GM23248 (cell line): ENCODE measurements at regions not wholly inside any gene's neighbourhood (a gene's known extent, or its start where the extent isn't known, plus 50 kb on each side); places are given as distances from the start of the nearest gene placed in this dataset.

Experiments
- DNase-seq: peaks from one replicate; pipeline ENCODE4 v3.0.0-alpha.2; 2015
- H2AFZ ChIP-seq: fragments of 200-600 bp; sonication (generic); 2 replicates; pipeline ENCODE4 v1.6.1; 2016; ENCODE audit warnings: antibody characterized with exemption
- H3F3A ChIP-seq: fragments of 200-600 bp; sonication (generic); 2 replicates; pipeline ENCODE4 v1.6.1; 2016; ENCODE audit warnings: mild to moderate bottlenecking, antibody characterized with exemption, mixed run types; ENCODE audit not compliant: insufficient read depth
- H3K27ac ChIP-seq: fragments of 200-600 bp; sonication (generic); 2 replicates; pipeline ENCODE4 v1.5.1; 2016; ENCODE audit warnings: mild to moderate bottlenecking
- H3K27me3 ChIP-seq: fragments of 200-600 bp; sonication (generic); replicated peaks from 2 replicates; pipeline ENCODE4 v1.6.1; 2016; ENCODE audit warnings: mild to moderate bottlenecking; ENCODE audit not compliant: insufficient read depth
- H3K36me3 ChIP-seq: fragments of 200-600 bp; sonication (generic); 2 replicates; pipeline ENCODE4 v1.6.1; 2016; ENCODE audit warnings: low read depth, mild to moderate bottlenecking
- H3K4me1 ChIP-seq: fragments of 200-600 bp; sonication (generic); 2 replicates; pipeline ENCODE4 v1.6.1; 2016; ENCODE audit warnings: mild to moderate bottlenecking; ENCODE audit not compliant: insufficient read depth
- H3K4me2 ChIP-seq: fragments of 200-600 bp; sonication (generic); one replicate; pipeline ENCODE4 v1.6.1; 2016; ENCODE audit warnings: mild to moderate bottlenecking; ENCODE audit not compliant: unreplicated experiment
- H3K4me3 ChIP-seq: fragments of 200-600 bp; sonication (generic); 2 replicates; pipeline ENCODE4 v1.5.1; 2016; ENCODE audit warnings: mild to moderate bottlenecking
- H3K79me2 ChIP-seq: fragments of 200-600 bp; sonication (generic); 2 replicates; pipeline ENCODE4 v1.6.1; 2016; ENCODE audit warnings: mild to moderate bottlenecking; ENCODE audit not compliant: insufficient read depth
- H3K9ac ChIP-seq: fragments of 200-600 bp; sonication (generic); 2 replicates; pipeline ENCODE4 v1.6.1; 2016; ENCODE audit warnings: mild to moderate bottlenecking
- H3K9me2 ChIP-seq: fragments of 200-600 bp; sonication (generic); 2 replicates; pipeline ENCODE4 v1.6.1; 2016; ENCODE audit warnings: mixed run types, mild to moderate bottlenecking, moderate library complexity; ENCODE audit not compliant: insufficient read depth
- H3K9me3 ChIP-seq: fragments of 200-600 bp; sonication (generic); one replicate; pipeline ENCODE4 v1.6.1; 2017; ENCODE audit warnings: low read depth
- H4K20me1 ChIP-seq: fragments of 200-600 bp; sonication (generic); 2 replicates; pipeline ENCODE4 v1.6.0; 2016; ENCODE audit not compliant: insufficient read depth
- EZH2 ChIP-seq: fragments of 200-600 bp; sonication (generic); IDR thresholded peaks from 2 replicates; pipeline ENCODE4 v1.6.1; 2018; ENCODE audit warnings: antibody characterized with exemption, mild to moderate bottlenecking; ENCODE audit not compliant: insufficient read depth, poor library complexity, severe bottlenecking
- EZH2phosphoT487 ChIP-seq: fragments of 200-600 bp; sonication (generic); IDR thresholded peaks from 2 replicates; pipeline ENCODE4 v1.6.1; 2018; ENCODE audit warnings: antibody characterized with exemption, moderate library complexity, mild to moderate bottlenecking, low read depth; ENCODE audit not compliant: insufficient read depth
- WGBS, 2 experiments: methylation state at CpG; one replicate each; pipeline ENCODE4 v1.1.6; 2015 to 2017; ENCODE audit warnings: low lambda C conversion rate in 2 of 2, low coverage in 1 of 2; ENCODE audit errors: missing lambda C conversion rate in 2 of 2; 5-methylcytosine and 5-hydroxymethylcytosine counted together
- in situ Hi-C: fragments of 300-500 bp; cut with MboI; formaldehyde crosslinking; loops from 2 replicates; pipeline ENCODE4 v1.15.0; 2020

- no peak overlapping the region for H3K4me2 ChIP-seq
- DNase-seq = no peak
- no peaks in the 10 kb centered on the region for H3K36me3 ChIP-seq
- H3F3A ChIP-seq = no peaks in the 10 kb centered on the region
- in situ Hi-C loops = no loop called here
- TF ChIP-seq EZH2phosphoT487 = no peak
- TF ChIP-seq EZH2 = no peak
- H4K20me1 ChIP-seq = no peaks in the 10 kb centered on the region
- no peak overlapping the region for H3K27ac ChIP-seq
- no peak overlapping the region for H3K4me3 ChIP-seq
- no peaks in the 10 kb centered on the region for H3K27me3 ChIP-seq
- H3K4me1 ChIP-seq = no peaks in the 10 kb centered on the region
- no peaks in the 10 kb centered on the region for H3K9me2 ChIP-seq
- H3K79me2 ChIP-seq = no peaks in the 10 kb centered on the region
- H2AFZ ChIP-seq = no peak overlapping the region
- no peak overlapping the region for H3K9ac ChIP-seq
- peaks cover 7% of the 10 kb centered on the region for H3K9me3 ChIP-seq
- WGBS, 2 experiments = 1 to 2% methylated on average over 2 of the region's 2 CpGs
Observed at GRCh38 chr4:46684041-46684440, 225.0 kb downstream of the COX7B2 start.

GRCh38 chr4:46676364-46676763 is 232.7 kb downstream of the COX7B2 start:
- H3K4me3 ChIP-seq = no peak overlapping the region
- peaks cover 3% of the 10 kb centered on the region for H3K9me3 ChIP-seq
- no peaks in the 10 kb centered on the region for H3F3A ChIP-seq
- H3K27me3 ChIP-seq = no peaks in the 10 kb centered on the region
- no peak overlapping the region for H3K27ac ChIP-seq
- H3K79me2 ChIP-seq = no peaks in the 10 kb centered on the region
- no peak overlapping the region for H3K9ac ChIP-seq
- no peak overlapping the region for H3K4me2 ChIP-seq
- no peaks in the 10 kb centered on the region for H3K36me3 ChIP-seq
- no peak overlapping the region for H2AFZ ChIP-seq
- H3K9me2 ChIP-seq = 0 out of 2 replicates have a peak, but pooled peaks cover 3% of the 10 kb centered on the region
- no peak for DNase-seq
- H3K4me1 ChIP-seq = no peaks in the 10 kb centered on the region
- TF ChIP-seq EZH2 = no peak
- TF ChIP-seq EZH2phosphoT487 = no peak
- WGBS, 2 experiments = 25 to 32% methylated on average over 1 of the region's 1 CpG
- in situ Hi-C loops = no loop called here
- H4K20me1 ChIP-seq = no peaks in the 10 kb centered on the region

- Histone ChIP-seq H3K79me2 (no peaks in the 10 kb centered on the region), H3K4me1 (no peaks in the 10 kb centered on the region), H3K36me3 (no peaks in the 10 kb centered on the region), H3K4me2 (no peak overlapping the region), H3F3A (no peaks in the 10 kb centered on the region), H4K20me1 (no peaks in the 10 kb centered on the region), H3K27me3 (no peaks in the 10 kb centered on the region), H3K4me3 (no peak overlapping the region), H3K9me2 (0 out of 2 replicates have a peak, but pooled peaks cover 3% of the 10 kb centered on the region), H3K9me3 (no peaks in the 10 kb centered on the region), H3K27ac (no peak overlapping the region), H2AFZ (no peak overlapping the region), H3K9ac (no peak overlapping the region)
- DNase-seq = no peak
- in situ Hi-C loops = no loop called here
- TF ChIP-seq EZH2 (no peak), EZH2phosphoT487 (no peak)
Observed at GRCh38 chr4:46674326-46674725, 234.7 kb downstream of the COX7B2 start.

- TF ChIP-seq EZH2 = no peak
- TF ChIP-seq EZH2phosphoT487 = no peak
- H3K79me2 ChIP-seq = no peaks in the 10 kb centered on the region
- no peaks in the 10 kb centered on the region for H3K9me3 ChIP-seq
- H3F3A ChIP-seq = no peaks in the 10 kb centered on the region
- H3K9me2 ChIP-seq = no peaks in the 10 kb centered on the region
- H3K36me3 ChIP-seq = no peaks in the 10 kb centered on the region
- WGBS, 2 experiments = 1 to 3% methylated on average over 3 of the region's 3 CpGs
- no peaks in the 10 kb centered on the region for H3K27me3 ChIP-seq
- no peaks in the 10 kb centered on the region for H3K4me1 ChIP-seq
- H4K20me1 ChIP-seq = no peaks in the 10 kb centered on the region
- no peak overlapping the region for H3K4me2 ChIP-seq
- in situ Hi-C loops = no loop called here
- no peak overlapping the region for H2AFZ ChIP-seq
- no peak overlapping the region for H3K9ac ChIP-seq
- no peak for DNase-seq
- H3K27ac ChIP-seq = no peak overlapping the region
- no peak overlapping the region for H3K4me3 ChIP-seq
Observed at GRCh38 chr4:46667790-46668189, 241.3 kb downstream of the COX7B2 start.

GRCh38 chr4:46656071-46656470 is 253.0 kb downstream of the COX7B2 start:
- Histone ChIP-seq H3F3A (no peaks in the 10 kb centered on the region), H3K4me1 (no peaks in the 10 kb centered on the region), H3K27me3 (no peaks in the 10 kb centered on the region), H4K20me1 (no peaks in the 10 kb centered on the region), H3K9ac (no peak overlapping the region), H2AFZ (no peak overlapping the region), H3K4me3 (no peak overlapping the region), H3K27ac (no peak overlapping the region), H3K9me3 (no peaks in the 10 kb centered on the region), H3K4me2 (no peak overlapping the region), H3K9me2 (no peaks in the 10 kb centered on the region), H3K36me3 (no peaks in the 10 kb centered on the region), H3K79me2 (no peaks in the 10 kb centered on the region)
- TF ChIP-seq EZH2phosphoT487 = no peak
- no peak for TF ChIP-seq EZH2
- in situ Hi-C loops = no loop called here
- DNase-seq = no peak
- 0 to 2% methylated on average over 3 of the region's 3 CpGs for WGBS, 2 experiments
